Muscle layer of colon (tissue), 2 donors: ENCODE measurements at regions not wholly inside any gene's neighbourhood (a gene's known extent, or its start where the extent isn't known, plus 50 kb on each side); places are given as distances from the start of the nearest gene placed in this dataset.
"Not testable (repeated sequence)": the region's sequence is repeated elsewhere in the genome, so short reads cannot be mapped to it uniquely, and the experiment has no call there.

ENCODE experiments used
- H3K27ac ChIP-seq: one replicate; pipeline ENCODE4 v1.7.0; 2013; ENCODE audit warnings: low read depth, mild to moderate bottlenecking, low read length, moderate library complexity
- H3K27me3 ChIP-seq, 2 donors: one replicate each; pipeline ENCODE4 v1.7.0; 2013; ENCODE audit warnings: low read length in 2 of 2, mild to moderate bottlenecking in 2 of 2; ENCODE audit not compliant: insufficient read depth in 2 of 2, control insufficient read depth in 1 of 2
- H3K36me3 ChIP-seq: one replicate; pipeline ENCODE4 v1.7.0; 2013; ENCODE audit warnings: mild to moderate bottlenecking, low read length; ENCODE audit not compliant: insufficient read depth
- H3K4me1 ChIP-seq: one replicate; pipeline ENCODE4 v1.7.0; 2013; ENCODE audit warnings: mild to moderate bottlenecking, low read length; ENCODE audit not compliant: insufficient read depth
- H3K4me3 ChIP-seq, 2 donors: one replicate each; pipeline ENCODE4 v1.7.0; 2013; ENCODE audit warnings: low read length in 2 of 2, low read depth in 1 of 2, mild to moderate bottlenecking in 1 of 2, moderate library complexity in 1 of 2
- H3K9ac ChIP-seq: one replicate; pipeline ENCODE4 v1.7.0; 2013; ENCODE audit warnings: low read length
- H3K9me3 ChIP-seq: one replicate; pipeline ENCODE4 v1.7.0; 2013; ENCODE audit warnings: mild to moderate bottlenecking, low read length
- donor health status: abdominal sarcoma.
- donor health status: Adenocarcinoma of cecum.

DNA sequence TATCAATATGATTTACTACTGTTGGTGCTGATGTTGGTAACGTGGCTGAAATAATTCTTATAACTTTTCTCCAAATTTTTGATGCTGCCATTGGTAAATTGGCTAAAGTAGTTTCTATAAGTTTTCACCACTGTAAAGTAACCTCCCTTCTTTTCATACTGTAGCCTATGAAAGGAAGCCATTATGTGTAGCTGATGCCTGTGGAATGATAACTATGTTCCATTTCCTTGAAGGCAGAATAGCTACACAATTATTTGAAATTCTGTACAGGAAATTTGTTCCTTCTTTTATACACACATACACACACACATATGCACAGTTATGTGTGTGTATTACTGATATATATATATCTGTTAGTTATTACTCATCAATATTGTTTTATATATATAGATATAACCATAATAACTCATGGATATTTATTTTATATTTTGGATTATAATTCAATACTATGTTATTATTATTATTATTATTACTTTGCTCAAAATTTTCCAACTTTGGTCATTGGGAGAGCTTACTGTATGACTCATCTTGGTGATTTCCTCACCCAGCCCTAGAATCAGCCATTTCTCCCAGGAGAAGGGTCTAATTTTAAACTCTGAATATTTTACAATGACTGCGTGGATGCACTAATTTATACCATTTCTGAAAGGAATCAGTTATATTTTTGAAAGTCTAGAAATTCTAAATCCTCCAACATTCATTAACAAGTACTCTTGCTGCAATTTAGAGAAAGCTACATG, 1677.7 kb downstream of the SUCLG1 start:
- no peak overlapping the region for H3K9ac ChIP-seq
- no peaks in the 10 kb centered on the region for H3K4me1 ChIP-seq
- H3K27ac ChIP-seq: no peak overlapping the region
- H3K4me3 ChIP-seq: no peak overlapping the region
- no peaks in the 10 kb centered on the region for H3K27me3 ChIP-seq
- no peaks in the 10 kb centered on the region for H3K36me3 ChIP-seq
- no peaks in the 10 kb centered on the region for H3K9me3 ChIP-seq

DNA sequence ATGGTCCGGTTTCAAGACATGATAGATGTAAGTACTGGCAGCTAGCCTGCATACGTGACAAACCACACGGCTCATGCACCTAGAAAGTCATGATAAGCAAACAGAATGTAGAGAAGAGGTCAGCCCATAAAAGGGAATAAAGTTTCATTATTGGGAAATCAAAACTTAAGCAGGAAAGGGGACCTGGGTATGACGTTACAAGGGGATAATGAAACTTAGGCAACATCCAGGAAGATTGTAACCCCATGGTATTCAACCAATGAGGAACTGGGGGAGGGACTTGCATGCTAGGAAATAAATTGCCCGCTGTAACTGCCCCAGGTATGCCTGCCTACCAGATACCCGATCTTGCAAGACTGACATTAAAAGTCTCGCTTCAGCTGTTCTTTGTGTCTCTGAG, 1679.0 kb downstream of the SUCLG1 start:
- no peaks in the 10 kb centered on the region for H3K9me3 ChIP-seq
- no peaks in the 10 kb centered on the region for H3K27me3 ChIP-seq
- no peak overlapping the region for H3K27ac ChIP-seq
- H3K4me3 ChIP-seq: no peak overlapping the region
- no peak overlapping the region for H3K9ac ChIP-seq
- H3K36me3 ChIP-seq: no peaks in the 10 kb centered on the region
- no peaks in the 10 kb centered on the region for H3K4me1 ChIP-seq

DNA sequence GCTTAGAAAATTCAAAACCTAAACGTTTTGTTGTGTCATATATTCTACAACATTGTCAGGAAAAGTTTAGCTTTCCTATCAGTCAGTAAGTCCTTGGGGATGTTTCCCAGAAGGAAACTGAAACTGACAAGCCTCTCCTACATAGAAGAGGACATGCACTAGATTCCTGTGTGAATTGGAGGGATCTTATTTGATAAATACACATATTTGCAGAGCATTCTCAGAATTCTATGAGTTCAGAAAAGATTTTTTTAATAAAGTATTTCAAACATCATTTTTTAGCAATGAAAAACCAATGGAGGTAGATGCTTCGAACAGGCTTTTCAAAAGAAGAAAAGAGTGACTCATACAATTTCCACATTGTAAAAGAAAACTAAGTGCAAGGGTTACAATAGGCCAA, 1706.7 kb downstream of the SUCLG1 start:
- H3K9ac ChIP-seq: no peak overlapping the region
- H3K4me3 ChIP-seq: no peak overlapping the region
- no peak overlapping the region for H3K27ac ChIP-seq
- peaks cover 14% of the 10 kb centered on the region for H3K9me3 ChIP-seq
- H3K36me3 ChIP-seq: no peaks in the 10 kb centered on the region
- H3K4me1 ChIP-seq: no peaks in the 10 kb centered on the region
- no peaks in the 10 kb centered on the region for H3K27me3 ChIP-seq

DNA sequence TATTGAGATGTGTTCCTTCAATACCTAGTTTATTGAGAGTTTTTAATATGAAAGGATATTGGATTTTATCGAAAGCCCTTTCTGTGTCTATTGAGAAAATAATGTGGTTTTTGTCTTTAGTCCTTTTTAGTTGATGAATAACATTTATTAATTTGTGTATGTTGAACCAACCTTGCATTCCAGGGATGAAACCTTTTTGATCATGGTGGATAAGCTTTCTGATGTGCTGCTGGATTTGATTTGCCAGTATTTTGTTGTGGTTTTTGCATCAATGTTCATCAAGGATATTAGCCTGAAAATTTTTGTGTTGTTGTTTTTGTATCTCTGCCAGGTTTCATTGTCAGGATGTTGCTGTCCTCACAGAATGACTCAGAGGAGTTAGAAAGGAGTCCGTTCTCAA, 1710.4 kb downstream of the SUCLG1 start:
- Histone ChIP-seq H3K4me1 (no peaks in the 10 kb centered on the region), H3K9me3 (peaks cover 14% of the 10 kb centered on the region), H3K27ac (no peak overlapping the region), H3K9ac (no peak overlapping the region), H3K36me3 (no peaks in the 10 kb centered on the region), H3K4me3 (no peak overlapping the region), H3K27me3 (no peaks in the 10 kb centered on the region)

DNA sequence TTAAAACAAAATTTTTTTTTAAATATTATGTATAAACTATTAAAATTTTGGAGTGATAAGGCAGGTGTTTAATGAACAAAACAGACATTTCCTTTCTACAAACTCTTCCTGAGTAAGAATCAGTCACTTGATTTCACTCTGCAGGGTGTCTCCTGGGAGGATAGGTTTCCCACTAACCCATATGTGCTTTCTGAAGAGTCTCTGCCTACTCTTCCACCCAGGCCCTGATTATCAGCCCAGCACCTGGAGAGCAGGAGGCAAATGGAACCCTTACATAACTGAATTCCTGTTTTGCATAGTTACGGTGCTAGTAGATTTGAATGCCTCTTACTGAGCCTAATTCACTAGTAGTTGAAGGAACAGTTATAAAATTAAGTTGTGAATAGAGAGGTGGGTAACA, 1718.6 kb downstream of the SUCLG1 start:
- Histone ChIP-seq H3K36me3 (no peaks in the 10 kb centered on the region), H3K4me3 (no peak overlapping the region), H3K27ac (no peak overlapping the region), H3K9ac (no peak overlapping the region), H3K27me3 (no peaks in the 10 kb centered on the region), H3K9me3 (no peaks in the 10 kb centered on the region), H3K4me1 (no peaks in the 10 kb centered on the region)

DNA sequence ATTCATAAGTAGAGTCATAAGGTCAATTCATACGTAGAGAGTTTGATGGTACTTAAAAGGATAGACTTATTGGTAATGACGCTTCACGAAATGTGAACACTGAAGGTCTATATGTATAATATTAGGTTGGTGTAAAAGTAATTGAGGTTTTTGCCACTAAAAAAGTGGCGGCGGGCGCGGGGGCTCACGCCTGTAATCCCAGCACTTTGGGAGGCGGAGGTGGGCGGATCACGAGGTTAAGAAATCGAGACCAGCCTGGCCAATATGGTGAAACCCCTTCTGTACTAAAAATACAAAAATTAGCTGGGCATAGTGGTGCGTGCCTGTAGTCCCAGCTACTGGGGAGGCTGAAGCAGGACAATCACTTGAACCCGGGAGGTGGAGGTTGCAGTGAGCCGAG, 1721.1 kb downstream of the SUCLG1 start:
- H3K4me1 ChIP-seq, H3K27me3 ChIP-seq, H3K4me3 ChIP-seq, H3K27ac ChIP-seq, H3K9me3 ChIP-seq, H3K36me3 ChIP-seq, H3K9ac ChIP-seq: not testable (repeated sequence)

DNA sequence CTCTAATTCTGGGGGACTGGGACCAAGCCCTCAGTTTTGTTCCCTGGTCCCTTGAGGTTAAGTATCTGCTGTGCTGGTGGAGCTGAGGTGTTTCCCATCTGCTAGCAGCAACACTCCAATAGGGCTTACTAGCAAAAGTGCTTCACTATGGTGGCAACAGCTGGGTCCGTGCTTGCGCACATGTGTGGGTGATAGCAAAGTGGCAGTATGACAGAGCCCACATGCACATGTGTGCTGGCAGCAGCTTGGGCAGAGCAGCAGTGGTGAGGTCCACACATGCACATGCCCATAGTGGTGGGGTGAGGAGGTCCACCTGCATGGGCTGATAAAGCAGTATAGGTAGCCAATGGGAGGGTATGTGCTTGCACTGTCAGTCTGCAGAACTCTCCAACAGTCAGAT, 1723.7 kb downstream of the SUCLG1 start:
- Histone ChIP-seq H3K36me3 (no peaks in the 10 kb centered on the region), H3K27me3 (no peaks in the 10 kb centered on the region), H3K9me3 (no peaks in the 10 kb centered on the region), H3K4me1 (no peaks in the 10 kb centered on the region), H3K27ac (no peak overlapping the region), H3K9ac (no peak overlapping the region), H3K4me3 (no peak overlapping the region)

DNA sequence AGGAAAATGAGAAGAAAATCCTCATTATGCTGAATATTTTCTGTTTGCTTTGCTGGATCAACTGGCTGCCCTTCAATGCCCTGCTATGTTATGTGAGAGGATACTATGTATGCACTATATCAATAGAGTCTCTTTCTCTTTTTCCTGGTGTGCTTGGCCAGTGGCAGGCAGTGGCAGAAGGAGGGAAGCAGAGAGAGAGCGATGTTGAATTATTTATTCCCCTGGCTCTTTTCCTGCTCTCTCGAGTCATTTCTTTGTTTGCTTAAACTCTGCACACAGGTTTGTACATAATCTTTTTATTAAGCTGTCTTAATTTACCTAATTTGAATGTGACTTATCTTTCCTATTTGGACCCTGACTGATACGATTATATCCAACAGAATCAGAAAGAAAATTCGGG, 1727.3 kb downstream of the SUCLG1 start:
- Histone ChIP-seq H3K27ac (no peak overlapping the region), H3K27me3 (no peaks in the 10 kb centered on the region), H3K9me3 (no peaks in the 10 kb centered on the region), H3K4me1 (no peaks in the 10 kb centered on the region), H3K9ac (no peak overlapping the region), H3K36me3 (no peaks in the 10 kb centered on the region), H3K4me3 (no peak overlapping the region)

DNA sequence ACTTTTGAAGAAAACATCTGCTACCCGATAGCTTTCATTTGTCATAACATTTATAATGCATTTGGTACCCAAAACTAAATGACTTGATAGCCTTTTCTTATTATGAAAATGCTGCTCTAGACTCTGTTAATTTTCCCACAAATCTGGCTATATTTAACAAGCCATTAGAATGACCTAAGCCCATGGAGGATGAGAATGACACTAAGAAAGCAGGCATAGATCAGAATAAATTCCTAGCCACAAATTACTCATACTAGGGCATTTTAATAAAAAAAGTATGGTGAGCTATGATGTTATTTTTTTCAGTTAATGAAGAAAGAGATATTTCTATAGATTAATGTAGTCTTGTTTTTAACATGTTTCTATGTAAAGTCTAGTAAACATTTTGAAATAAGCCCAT, 1728.3 kb downstream of the SUCLG1 start:
- H3K4me3 ChIP-seq: no peak overlapping the region
- no peak overlapping the region for H3K27ac ChIP-seq

DNA sequence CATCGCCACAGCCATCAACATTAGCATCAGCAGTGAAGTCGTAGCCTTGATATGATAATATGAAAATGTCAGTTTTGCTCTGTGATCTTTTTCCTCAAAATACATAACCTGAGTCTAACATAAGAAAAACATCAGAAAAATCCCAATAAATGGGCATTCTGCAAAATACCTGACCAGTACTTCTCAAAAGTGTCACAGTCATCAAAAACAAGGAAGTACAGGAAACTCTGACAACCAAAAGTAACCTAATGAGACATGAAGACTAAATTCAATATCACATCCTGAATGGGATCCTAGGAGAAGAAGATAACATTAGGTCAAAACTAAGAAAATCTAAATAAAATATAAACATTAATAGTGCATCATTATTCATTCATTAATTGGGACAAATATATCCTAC, 1731.0 kb downstream of the SUCLG1 start:
- Histone ChIP-seq H3K27ac (no peak overlapping the region), H3K36me3 (no peaks in the 10 kb centered on the region), H3K4me3 (no peak overlapping the region), H3K9ac (no peak overlapping the region), H3K27me3 (no peaks in the 10 kb centered on the region), H3K9me3 (no peaks in the 10 kb centered on the region), H3K4me1 (no peaks in the 10 kb centered on the region)

More for the DNA sequence above, 1728.3 kb downstream of the SUCLG1 start:
- H3K9me3 ChIP-seq: no peaks in the 10 kb centered on the region
- no peak overlapping the region for H3K9ac ChIP-seq
- no peaks in the 10 kb centered on the region for H3K4me1 ChIP-seq
- no peaks in the 10 kb centered on the region for H3K27me3 ChIP-seq
- no peaks in the 10 kb centered on the region for H3K36me3 ChIP-seq

DNA sequence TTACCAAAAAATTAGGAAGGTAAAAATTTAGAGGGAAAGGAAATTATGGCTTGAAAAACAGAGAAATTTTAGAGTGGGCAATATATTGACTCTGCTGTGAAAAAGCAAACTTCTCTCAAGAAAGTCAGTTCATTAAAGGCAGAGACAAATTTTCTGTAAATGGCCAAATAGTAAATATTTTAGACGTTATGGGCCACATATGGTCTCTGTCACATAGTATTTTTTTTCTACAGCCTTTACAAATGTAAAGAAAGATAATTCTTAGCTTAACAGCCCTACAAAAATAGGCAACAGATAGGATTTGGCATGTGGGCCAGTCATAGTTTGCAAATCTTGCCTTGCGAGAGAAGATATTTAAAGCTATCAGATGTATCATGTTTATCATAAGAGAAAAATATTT, 1750.4 kb downstream of the SUCLG1 start:
- Histone ChIP-seq H3K9ac (no peak overlapping the region), H3K36me3 (no peaks in the 10 kb centered on the region), H3K4me1 (no peaks in the 10 kb centered on the region), H3K4me3 (no peak overlapping the region), H3K27ac (no peak overlapping the region), H3K27me3 (no peaks in the 10 kb centered on the region), H3K9me3 (no peaks in the 10 kb centered on the region)

DNA sequence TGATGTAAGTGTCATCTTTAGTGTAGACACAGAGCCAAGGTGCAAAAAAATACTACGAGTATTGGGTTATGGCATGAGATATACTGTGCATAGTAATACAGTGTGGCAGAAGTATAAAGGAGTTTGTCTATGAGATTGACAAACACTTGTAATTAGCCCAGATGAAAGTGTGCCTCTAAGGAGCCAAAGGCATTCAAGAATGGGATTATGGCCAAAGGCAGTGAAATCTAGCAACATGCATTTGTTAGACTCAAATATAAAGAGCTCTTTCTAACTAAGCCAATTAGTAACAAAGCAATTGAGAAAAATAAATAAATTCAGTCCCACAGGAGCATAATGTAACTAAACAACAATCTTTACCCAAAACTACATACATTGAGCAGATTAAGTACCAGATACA, 1761.8 kb downstream of the SUCLG1 start:
- H3K4me1 ChIP-seq: no peaks in the 10 kb centered on the region
- H3K27ac ChIP-seq: no peak overlapping the region
- H3K9ac ChIP-seq: no peak overlapping the region
- no peaks in the 10 kb centered on the region for H3K9me3 ChIP-seq
- no peaks in the 10 kb centered on the region for H3K27me3 ChIP-seq
- no peak overlapping the region for H3K4me3 ChIP-seq
- no peaks in the 10 kb centered on the region for H3K36me3 ChIP-seq
